PC-9 (cell line): ENCODE measurements at regions not wholly inside any gene's neighbourhood (a gene's known extent, or its start where the extent isn't known, plus 50 kb on each side); places are given as distances from the start of the nearest gene placed in this dataset.

ENCODE experiments used
- BruUV-seq: library from RNA; stranded (reverse); fragments of 400-500 nt; replicated peaks from 2 replicates; lab custom pipeline; 2021; lab: Mats Ljungman, UMichigan
- CTCF ChIA-PET: fragments of 300-600 bp; sonication (Branson Sonifier 250); formaldehyde crosslinking; loops from one replicate; lab custom pipeline; 2022; ENCODE audit warnings: antibody characterized with exemption; lab: Charles Lee
- POLR2A ChIA-PET: fragments of 300-600 bp; sonication (Branson Sonifier 250); formaldehyde crosslinking; loops from one replicate; lab custom pipeline; 2022; ENCODE audit warnings: antibody characterized with exemption; ENCODE audit not compliant: unreplicated experiment; lab: Charles Lee
- DNase-seq, 2 experiments: peaks; one replicate each; pipeline versions ENCODE4 v3.0.0 to v3.0.0-alpha.2; 2015 to 2022; ENCODE audit warnings: mixed read lengths in 1 of 2
- H2AFZ ChIP-seq: fragments of 200-600 bp; sonication (generic); 2 replicates; pipeline ENCODE4 v1.8.1; 2017; ENCODE audit warnings: antibody characterized with exemption
- H3F3A ChIP-seq: fragments of 200-600 bp; sonication (generic); 2 replicates; pipeline ENCODE4 v1.8.1; 2017; ENCODE audit warnings: antibody characterized with exemption, mild to moderate bottlenecking, low read depth; ENCODE audit not compliant: insufficient read depth
- H3K27ac ChIP-seq: fragments of 200-600 bp; sonication (generic); 2 replicates; pipeline ENCODE4 v1.6.1; 2016; ENCODE audit warnings: mixed run types
- H3K27me3 ChIP-seq: fragments of 200-600 bp; sonication (generic); 2 replicates; pipeline ENCODE4 v1.6.1; 2016; ENCODE audit warnings: low read depth, mixed run types; ENCODE audit not compliant: insufficient read depth
- H3K36me3 ChIP-seq: fragments of 200-600 bp; sonication (generic); 2 replicates; pipeline ENCODE4 v1.6.1; 2016; ENCODE audit warnings: low read depth, mixed run types
- H3K4me1 ChIP-seq: fragments of 200-600 bp; sonication (generic); replicated peaks from 2 replicates; pipeline ENCODE4 v1.6.1; 2016; ENCODE audit warnings: mixed run types; ENCODE audit not compliant: insufficient read depth
- H3K4me2 ChIP-seq: fragments of 200-600 bp; sonication (generic); 2 replicates; pipeline ENCODE4 v1.6.1; 2017; ENCODE audit warnings: mixed run types
- H3K4me3 ChIP-seq: fragments of 200-600 bp; sonication (generic); 2 replicates; pipeline ENCODE4 v1.6.1; 2016; ENCODE audit warnings: mixed run types
- H3K79me2 ChIP-seq: fragments of 200-600 bp; sonication (generic); 2 replicates; pipeline ENCODE4 v1.6.1; 2017; ENCODE audit warnings: low read depth, mixed run types
- H3K9me2 ChIP-seq: fragments of 200-600 bp; sonication (generic); 2 replicates; pipeline ENCODE4 v1.8.1; 2017; ENCODE audit warnings: mild to moderate bottlenecking; ENCODE audit not compliant: insufficient read depth
- H3K9me3 ChIP-seq: fragments of 200-600 bp; sonication (generic); 2 replicates; pipeline ENCODE4 v1.8.1; 2016; ENCODE audit warnings: low read depth; ENCODE audit not compliant: insufficient read depth
- H4K20me1 ChIP-seq: fragments of 200-600 bp; sonication (generic); 2 replicates; pipeline ENCODE4 v1.8.1; 2017; ENCODE audit not compliant: insufficient read depth
- CTCF ChIP-seq: fragments of 200-600 bp; sonication (generic); conservative IDR thresholded peaks from 2 replicates; pipeline ENCODE4 v1.6.1; 2017; ENCODE audit warnings: mixed run types, antibody characterized with exemption, mild to moderate bottlenecking, moderate library complexity
- EZH2 ChIP-seq: fragments of 200-600 bp; sonication (generic); IDR thresholded peaks from 2 replicates; pipeline ENCODE4 v1.8.0; 2017; ENCODE audit warnings: antibody characterized with exemption, low read depth
- intact Hi-C: fragments of 100-400 bp; cut with micrococcal nuclease; formaldehyde crosslinking; loops from one replicate; pipeline ENCODE4 v1.10.0; 2022; ENCODE audit not compliant: unreplicated experiment

DNA sequence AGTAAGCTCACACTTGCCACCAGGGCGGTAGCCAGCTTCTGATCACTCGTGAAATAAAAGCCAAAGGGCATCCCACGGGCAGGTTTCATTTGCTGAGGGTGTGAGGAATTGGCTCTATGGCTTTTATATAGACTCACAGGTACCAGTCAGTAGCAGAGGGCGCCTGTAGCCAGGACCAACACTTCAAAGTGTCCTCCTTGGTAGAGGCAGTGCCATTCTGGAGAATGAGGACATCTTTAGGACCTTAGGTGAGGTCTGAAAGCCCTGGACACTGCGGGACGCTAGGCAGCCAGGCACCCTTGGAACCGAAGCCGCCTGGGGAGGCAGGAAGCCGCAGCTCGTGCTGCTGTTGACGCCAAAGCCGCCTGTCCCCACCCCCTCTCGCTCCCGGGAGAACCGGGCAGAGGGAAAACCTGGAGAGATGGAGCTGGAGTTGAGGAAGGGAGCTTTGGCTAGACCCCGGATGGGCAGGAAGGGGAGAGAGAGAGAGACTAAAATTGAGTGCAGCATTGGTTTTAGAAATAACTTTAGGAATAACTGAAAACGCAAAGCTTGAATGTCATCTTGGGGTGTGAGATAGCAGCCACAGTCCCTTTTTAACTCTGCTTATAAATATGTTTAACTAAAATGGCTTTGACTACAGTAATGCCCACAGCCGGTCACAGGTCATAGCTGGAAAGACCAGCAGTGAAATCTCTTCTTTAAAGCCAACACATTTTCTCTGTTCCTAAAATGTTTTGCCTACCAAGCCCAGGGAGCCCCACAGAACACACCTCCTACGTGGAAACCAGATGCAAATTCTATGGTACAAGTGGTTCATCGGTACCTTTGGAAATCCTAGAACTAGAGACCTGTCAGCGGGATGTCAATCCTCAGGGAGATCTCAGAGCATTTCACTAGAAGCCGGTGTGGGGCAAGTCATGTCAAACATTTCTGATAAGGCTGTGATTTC, 128.5 kb upstream of the CDYL start:
- peak overlapping the region; percentile 90 for H2AFZ ChIP-seq
- H3K4me3 ChIP-seq, result peak overlapping the region; percentile 46
- H3K79me2 ChIP-seq, result no peaks in the 10 kb centered on the region
- TF ChIP-seq CTCF (no peak), EZH2 (no peak)
- CTCF ChIA-PET, result interaction anchor here (0.7 kb wide), 1 partner anchor 610 kb away, joined by 3 read pairs; no protein-coding TSS in a partner anchor
- POLR2A ChIA-PET, result interaction anchor here (0.6 kb wide), 1 partner anchor 18 kb away, joined by 7 read pairs; no protein-coding TSS in a partner anchor
- H3K27ac ChIP-seq, result no peak overlapping the region
- no peaks in the 10 kb centered on the region for H4K20me1 ChIP-seq
- no peaks in the 10 kb centered on the region for H3K27me3 ChIP-seq
- peaks cover 14% of the 10 kb centered on the region; the same call in 1 of the 2 replicates for H3K4me1 ChIP-seq
- intact Hi-C loops, result loop anchor here (5.0 to 10.0 kb wide), 3 partner anchors 45 to 260 kb away; partner anchors contain the start of gene CDYL
- H3F3A ChIP-seq, result no peaks in the 10 kb centered on the region
- H3K4me2 ChIP-seq, result peak overlapping the region; percentile 77
- no TSS peak for BruUV-seq
- H3K9me3 ChIP-seq, result no peaks in the 10 kb centered on the region
- H3K36me3 ChIP-seq, result no peaks in the 10 kb centered on the region
- DNase-seq, result peak; percentile 40 to 69
- H3K9me2 ChIP-seq, result no peaks in the 10 kb centered on the region

GRCh38 chr6:4645713-4646360, 130.4 kb upstream of the CDYL start:
- Histone ChIP-seq H3K27ac (no peak overlapping the region), H3F3A (no peaks in the 10 kb centered on the region), H3K36me3 (no peaks in the 10 kb centered on the region), H2AFZ (no peak overlapping the region), H4K20me1 (no peaks in the 10 kb centered on the region), H3K9me2 (no peaks in the 10 kb centered on the region), H3K27me3 (no peaks in the 10 kb centered on the region), H3K79me2 (no peaks in the 10 kb centered on the region), H3K4me1 (peaks cover 14% of the 10 kb centered on the region; the same call in 1 of the 2 replicates), H3K4me2 (no peak overlapping the region), H3K9me3 (no peaks in the 10 kb centered on the region), H3K4me3 (no peak overlapping the region)
- DNase-seq, result no peak
- no peak for TF ChIP-seq EZH2
- TF ChIP-seq CTCF, result no peak
- no TSS peak for BruUV-seq
- intact Hi-C loops, result loop anchor here (5.0 to 10.0 kb wide), 3 partner anchors 44 to 259 kb away; partner anchors contain the start of gene CDYL
- CTCF ChIA-PET, result no interaction called here
- POLR2A ChIA-PET, result no interaction called here

DNA sequence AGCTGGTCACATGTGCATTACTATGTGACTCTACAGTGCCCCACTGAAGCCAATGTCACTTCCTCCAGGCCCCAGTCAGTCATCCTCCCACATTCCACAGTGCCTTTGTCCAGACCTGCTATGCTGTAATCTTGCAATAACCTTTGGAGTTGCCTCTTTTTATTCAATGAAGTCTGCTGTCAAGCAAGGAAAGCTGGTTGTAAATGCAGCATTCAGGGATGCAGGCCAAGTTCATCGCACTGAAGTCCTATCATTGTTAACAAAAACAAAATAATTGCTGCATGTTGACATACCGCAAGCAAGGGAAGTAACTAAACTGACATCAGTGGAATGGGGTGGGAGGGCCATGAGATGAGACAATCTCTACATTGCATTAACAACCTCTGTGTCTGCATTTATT, 131.2 kb upstream of the CDYL start:
- no TSS peak for BruUV-seq
- POLR2A ChIA-PET, result interaction anchor here (0.6 kb wide), 1 partner anchor 571 kb away, joined by 3 read pairs; no protein-coding TSS in a partner anchor
- Histone ChIP-seq H3K9me2 (no peaks in the 10 kb centered on the region), H2AFZ (no peak overlapping the region), H3K4me1 (peaks cover 19% of the 10 kb centered on the region; the same call in 1 of the 2 replicates), H3K4me2 (no peak overlapping the region), H3K27ac (no peak overlapping the region), H3K4me3 (no peak overlapping the region), H3F3A (no peaks in the 10 kb centered on the region), H3K27me3 (no peaks in the 10 kb centered on the region), H3K9me3 (no peaks in the 10 kb centered on the region), H3K79me2 (no peaks in the 10 kb centered on the region), H4K20me1 (no peaks in the 10 kb centered on the region), H3K36me3 (no peaks in the 10 kb centered on the region)
- intact Hi-C loops, result loop anchor here (5.0 to 10.0 kb wide), 3 partner anchors 43 to 258 kb away; partner anchors contain the start of gene CDYL
- no peak for TF ChIP-seq EZH2
- TF ChIP-seq CTCF, result no peak
- DNase-seq, result peak; percentile 39 to 43
- CTCF ChIA-PET, result no interaction called here
